K562 (cell line): ENCODE measurements at regions not wholly inside any gene's neighbourhood (a gene's known extent, or its start where the extent isn't known, plus 50 kb on each side); places are given as distances from the start of the nearest gene placed in this dataset.

Experiments used
- ATF7 ChIP-seq: fragments of 450-650 bp; IDR thresholded peaks from 2 replicates; pipeline ENCODE4 v1.7.1; 2014; ENCODE audit warnings: mild to moderate bottlenecking, moderate library complexity
- KAT2B ChIP-seq: IDR thresholded peaks from one replicate; pipeline ENCODE4 v1.6.1; 2012; ENCODE audit warnings: low read depth, mild to moderate bottlenecking, control low read depth, inconsistent platforms, low read length, moderate library complexity
- MAFK ChIP-seq: IDR thresholded peaks from 2 replicates; pipeline ENCODE4 v1.6.1; 2011; ENCODE audit warnings: low read length, improper control_type of control experiment
- NR2C1 ChIP-seq, 2 experiments: fragments of 450-650 bp; IDR thresholded peaks; 2 replicates each; pipeline ENCODE4 v1.6.1; 2017; ENCODE audit warnings: mild to moderate bottlenecking in 2 of 2, antibody characterized with exemption in 1 of 2, inconsistent platforms in 1 of 2, missing compliant biosample characterization in 1 of 2, missing genetic modification characterization in 1 of 2
- POLR2G ChIP-seq: fragments of 200-400 bp; formaldehyde crosslinking; IDR thresholded peaks from 2 replicates; pipeline ENCODE4 v1.6.1; 2017; ENCODE audit warnings: low read depth, mild to moderate bottlenecking, antibody characterized with exemption, low read length, moderate library complexity
- PURB ChIP-seq: sonication (generic); formaldehyde crosslinking; IDR thresholded peaks from 2 replicates; pipeline ENCODE4 v1.9.0; 2021; ENCODE audit warnings: low read depth, mild to moderate bottlenecking, missing genetic modification reagents
- RUNX1 ChIP-seq: sonication (generic); IDR thresholded peaks from 2 replicates; pipeline ENCODE4 v1.6.1; 2016; ENCODE audit warnings: antibody characterized with exemption, low read depth
- TAF9B ChIP-seq: fragments of 450-650 bp; IDR thresholded peaks from 2 replicates; pipeline ENCODE4 v1.6.1; 2018; ENCODE audit warnings: mild to moderate bottlenecking; ENCODE audit not compliant: partially characterized antibody
- ZBTB12 ChIP-seq: fragments of 250-450 bp; sonication (Bioruptor Pico); IDR thresholded peaks from 2 replicates; pipeline ENCODE4 v1.4.0; 2020
- ZFP91 ChIP-seq: sonication (generic); formaldehyde crosslinking; IDR thresholded peaks from 2 replicates; pipeline ENCODE4 v1.8.0; 2022; ENCODE audit warnings: mild to moderate bottlenecking, missing genetic modification reagents
- ZNF318 ChIP-seq, 2 experiments: fragments of 450-650 bp; IDR thresholded peaks; 2 replicates each; pipeline ENCODE4 v1.6.1; 2016; ENCODE audit warnings: mild to moderate bottlenecking in 2 of 2, borderline replicate concordance in 1 of 2, low read depth in 1 of 2, moderate library complexity in 1 of 2

- no peak for TF ChIP-seq ZNF318 (IDR thresholded peaks at IDR 0.05; ENCODE audit: borderline replicate concordance in 1 of 2, low read depth in 1 of 2)
- TF ChIP-seq TAF9B = no peak
- TF ChIP-seq POLR2G = no peak
- no peak for TF ChIP-seq ATF7
- TF ChIP-seq PURB (CRISPR knock-in tag) = no peak
- no peak for TF ChIP-seq KAT2B
- TF ChIP-seq ZBTB12 (CRISPR knock-in tag) = no peak
- TF ChIP-seq NR2C1 (IDR thresholded peaks at IDR 0.05) = no peak
- TF ChIP-seq NR2C1 (tag; IDR thresholded peaks at IDR 0.05) = no peak
- no peak for TF ChIP-seq RUNX1
- TF ChIP-seq MAFK = no peak
- TF ChIP-seq ZFP91 = no peak
These were observed 315.4 kb downstream of the CYRIA start (continued) for GRCh38 chr2:16350211-16350610.
